Type B pancreatic cell (in vitro differentiated cells): ENCODE measurements at regions not wholly inside any gene's neighbourhood (a gene's known extent, or its start where the extent isn't known, plus 50 kb on each side); places are given as distances from the start of the nearest gene placed in this dataset.

Experiments used
- DNase-seq: peaks from one replicate; pipeline ENCODE4 v3.0.0; 2021; ENCODE audit warnings: mixed read lengths; ENCODE audit not compliant: unreplicated experiment; ENCODE audit errors: extremely low spot score
- H3K27ac Mint-ChIP-seq: 2 replicates; pipeline ENCODE4 v1.8.0; 2021; ENCODE audit warnings: mild to moderate bottlenecking, mixed read lengths
- H3K27me3 Mint-ChIP-seq: 2 replicates; pipeline ENCODE4 v1.8.0; 2021; ENCODE audit warnings: mixed read lengths
- H3K36me3 Mint-ChIP-seq: 2 replicates; pipeline ENCODE4 v1.8.0; 2021; ENCODE audit warnings: mixed read lengths
- H3K4me1 Mint-ChIP-seq: one replicate; pipeline ENCODE4 v1.8.0; 2021; ENCODE audit warnings: mixed read lengths; ENCODE audit not compliant: unreplicated experiment
- H3K4me3 Mint-ChIP-seq: 2 replicates; pipeline ENCODE4 v1.8.0; 2021; ENCODE audit warnings: mild to moderate bottlenecking, mixed read lengths
- H3K9me3 Mint-ChIP-seq: 2 replicates; pipeline ENCODE4 v1.8.0; 2021; ENCODE audit warnings: mixed read lengths
- CTCF ChIP-seq: fragments of 200-600 bp; sonication (generic); conservative IDR thresholded peaks from 2 replicates; pipeline ENCODE4 v1.5.0; 2021; ENCODE audit warnings: antibody characterized with exemption, mild to moderate bottlenecking

- Mint-ChIP-seq H3K36me3 (no peaks in the 10 kb centered on the region), H3K27ac (no peak overlapping the region), H3K4me3 (no peak overlapping the region), H3K27me3 (no peaks in the 10 kb centered on the region), H3K9me3 (no peaks in the 10 kb centered on the region), H3K4me1 (no peaks in the 10 kb centered on the region)
- TF ChIP-seq CTCF, result no peak
- DNase-seq, result no peak
These were observed 121.5 kb upstream of the SATB1 start for GRCh38 chr3:18546632-18547031.

- no peak for DNase-seq
- no peak for TF ChIP-seq CTCF
- H3K27ac Mint-ChIP-seq, result no peak overlapping the region
These were observed 119.0 kb upstream of the SATB1 start for GRCh38 chr3:18544146-18544545.

GRCh38 chr3:18538463-18539230 lies 113.5 kb upstream of the SATB1 start:
- no peaks in the 10 kb centered on the region for H3K36me3 Mint-ChIP-seq
- H3K27me3 Mint-ChIP-seq, result no peaks in the 10 kb centered on the region
- no peaks in the 10 kb centered on the region for H3K4me1 Mint-ChIP-seq
- no peak for DNase-seq
- no peak overlapping the region for H3K4me3 Mint-ChIP-seq
- no peaks in the 10 kb centered on the region for H3K9me3 Mint-ChIP-seq
- TF ChIP-seq CTCF, result no peak
- H3K27ac Mint-ChIP-seq, result no peak overlapping the region

More at GRCh38 chr3:18544146-18544545, 119.0 kb upstream of the SATB1 start:
- Mint-ChIP-seq H3K4me3 (no peak overlapping the region), H3K4me1 (no peaks in the 10 kb centered on the region), H3K36me3 (no peaks in the 10 kb centered on the region), H3K27me3 (no peaks in the 10 kb centered on the region), H3K9me3 (no peaks in the 10 kb centered on the region)

- DNase-seq, result no peak
- Mint-ChIP-seq H3K27ac (no peak overlapping the region), H3K4me1 (no peaks in the 10 kb centered on the region), H3K9me3 (no peaks in the 10 kb centered on the region), H3K36me3 (no peaks in the 10 kb centered on the region), H3K27me3 (no peaks in the 10 kb centered on the region), H3K4me3 (no peak overlapping the region)
- no peak for TF ChIP-seq CTCF
These were observed 107.9 kb upstream of the SATB1 start for GRCh38 chr3:18533039-18533438.

GRCh38 chr3:18531662-18532061 lies 106.5 kb upstream of the SATB1 start:
- Mint-ChIP-seq H3K4me1 (no peaks in the 10 kb centered on the region), H3K9me3 (no peaks in the 10 kb centered on the region), H3K36me3 (no peaks in the 10 kb centered on the region), H3K4me3 (no peak overlapping the region), H3K27ac (no peak overlapping the region), H3K27me3 (no peaks in the 10 kb centered on the region)
- no peak for DNase-seq
- no peak for TF ChIP-seq CTCF
